OCI-LY7 (cell line): ENCODE measurements at regions not wholly inside any gene's neighbourhood (a gene's known extent, or its start where the extent isn't known, plus 50 kb on each side); places are given as distances from the start of the nearest gene placed in this dataset.

Experiments used
- CTCF ChIP-seq: fragments of 200-600 bp; sonication (generic); conservative IDR thresholded peaks from 2 replicates; pipeline ENCODE4 v1.5.1; 2014; ENCODE audit warnings: mild to moderate bottlenecking, antibody characterized with exemption, low read length, moderate library complexity, mixed read lengths
- EZH2phosphoT487 ChIP-seq: fragments of 200-600 bp; sonication (generic); IDR thresholded peaks from 2 replicates; pipeline ENCODE4 v1.6.1; 2018; ENCODE audit warnings: low read depth, borderline replicate concordance, mild to moderate bottlenecking, mixed run types, antibody characterized with exemption, low read length, moderate library complexity, mixed read lengths

- TF ChIP-seq CTCF = no peak
- no peak for TF ChIP-seq EZH2phosphoT487
Observed at GRCh38 chr16:56050916-56051315, 140.4 kb upstream of the GNAO1 start.
